Memory B cell (primary cell): ENCODE measurements at regions not wholly inside any gene's neighbourhood (a gene's known extent, or its start where the extent isn't known, plus 50 kb on each side); places are given as distances from the start of the nearest gene placed in this dataset.

Source experiments
- ATAC-seq: fragments of 150-1000 bp; cut with Tn5 transposase; 2 replicates; pipeline ENCODE4 v1.10.0; 2021; ENCODE audit warnings: low read depth, mild to moderate bottlenecking, moderate library complexity
- DNase-seq, 2 donors: peaks; one replicate each; pipeline ENCODE4 v3.0.0; 2022; ENCODE audit warnings: low spot score in 2 of 2
- H3K27ac Mint-ChIP-seq: one replicate; pipeline ENCODE4 v1.8.0; 2022; ENCODE audit warnings: mild to moderate bottlenecking, moderate library complexity, mixed read lengths
- H3K27me3 Mint-ChIP-seq: one replicate; pipeline ENCODE4 v1.8.0; 2022; ENCODE audit warnings: mixed read lengths
- H3K36me3 Mint-ChIP-seq: one replicate; pipeline ENCODE4 v1.8.0; 2022; ENCODE audit warnings: mild to moderate bottlenecking, mixed read lengths
- H3K4me1 Mint-ChIP-seq: one replicate; pipeline ENCODE4 v1.8.0; 2022; ENCODE audit warnings: mixed read lengths
- H3K4me3 Mint-ChIP-seq: one replicate; pipeline ENCODE4 v1.8.0; 2022; ENCODE audit warnings: mild to moderate bottlenecking, moderate library complexity, mixed read lengths
- H3K9me3 Mint-ChIP-seq: one replicate; pipeline ENCODE4 v1.8.0; 2022; ENCODE audit warnings: mixed read lengths

GRCh38 chr10:71075086-71075758 lies 137.1 kb upstream of the UNC5B start:
- no peaks in the 10 kb centered on the region for H3K36me3 Mint-ChIP-seq
- no peaks in the 10 kb centered on the region for H3K4me1 Mint-ChIP-seq
- no peak for DNase-seq
- ATAC-seq = no peak
- H3K27me3 Mint-ChIP-seq = peaks cover 15% of the 10 kb centered on the region
- no peak overlapping the region for H3K4me3 Mint-ChIP-seq
- no peaks in the 10 kb centered on the region for H3K9me3 Mint-ChIP-seq
- no peak overlapping the region for H3K27ac Mint-ChIP-seq

GRCh38 chr10:71075759-71076472 lies 136.5 kb upstream of the UNC5B start:
- H3K27me3 Mint-ChIP-seq = peaks cover 15% of the 10 kb centered on the region
- H3K4me1 Mint-ChIP-seq = no peaks in the 10 kb centered on the region
- H3K27ac Mint-ChIP-seq = no peak overlapping the region
- ATAC-seq (no peak), DNase-seq (no peak)
- H3K9me3 Mint-ChIP-seq = no peaks in the 10 kb centered on the region
- H3K4me3 Mint-ChIP-seq = no peak overlapping the region
- H3K36me3 Mint-ChIP-seq = no peaks in the 10 kb centered on the region

GRCh38 chr10:71076473-71077142 lies 135.8 kb upstream of the UNC5B start:
- Mint-ChIP-seq H3K9me3 (no peaks in the 10 kb centered on the region), H3K36me3 (no peaks in the 10 kb centered on the region), H3K27ac (no peak overlapping the region), H3K4me3 (no peak overlapping the region), H3K4me1 (no peaks in the 10 kb centered on the region), H3K27me3 (peaks cover 12% of the 10 kb centered on the region)
- DNase-seq (no peak), ATAC-seq (no peak)

GRCh38 chr10:71077143-71077581 lies 135.2 kb upstream of the UNC5B start:
- Mint-ChIP-seq H3K4me1 (no peaks in the 10 kb centered on the region), H3K9me3 (no peaks in the 10 kb centered on the region), H3K36me3 (no peaks in the 10 kb centered on the region), H3K27me3 (peaks cover 6% of the 10 kb centered on the region), H3K4me3 (no peak overlapping the region), H3K27ac (no peak overlapping the region)
- ATAC-seq (no peak), DNase-seq (no peak)

GRCh38 chr10:71077796-71078453 lies 134.4 kb upstream of the UNC5B start:
- no peak overlapping the region for H3K4me3 Mint-ChIP-seq
- no peaks in the 10 kb centered on the region for H3K4me1 Mint-ChIP-seq
- ATAC-seq = no peak
- H3K27ac Mint-ChIP-seq = no peak overlapping the region
- H3K27me3 Mint-ChIP-seq = peaks cover 4% of the 10 kb centered on the region
- H3K9me3 Mint-ChIP-seq = no peaks in the 10 kb centered on the region
- H3K36me3 Mint-ChIP-seq = no peaks in the 10 kb centered on the region
- DNase-seq = no peak

GRCh38 chr10:71078454-71079145 lies 133.8 kb upstream of the UNC5B start:
- Mint-ChIP-seq H3K36me3 (no peaks in the 10 kb centered on the region), H3K9me3 (no peaks in the 10 kb centered on the region), H3K4me3 (no peak overlapping the region), H3K27me3 (peaks cover 4% of the 10 kb centered on the region), H3K27ac (no peak overlapping the region), H3K4me1 (no peaks in the 10 kb centered on the region)
- DNase-seq (no peak), ATAC-seq (no peak)

GRCh38 chr10:71079761-71080380 lies 132.5 kb upstream of the UNC5B start:
- H3K4me3 Mint-ChIP-seq = no peak overlapping the region
- peaks cover 4% of the 10 kb centered on the region for H3K27me3 Mint-ChIP-seq
- no peaks in the 10 kb centered on the region for H3K9me3 Mint-ChIP-seq
- ATAC-seq (no peak), DNase-seq (no peak)
- H3K4me1 Mint-ChIP-seq = no peaks in the 10 kb centered on the region
- H3K36me3 Mint-ChIP-seq = no peaks in the 10 kb centered on the region
- H3K27ac Mint-ChIP-seq = no peak overlapping the region

GRCh38 chr10:71080381-71081228 lies 131.8 kb upstream of the UNC5B start:
- Mint-ChIP-seq H3K9me3 (no peaks in the 10 kb centered on the region), H3K27me3 (peaks cover 7% of the 10 kb centered on the region)
- DNase-seq = no peak

GRCh38 chr10:71081229-71081560 lies 131.2 kb upstream of the UNC5B start:
- DNase-seq (no peak), ATAC-seq (no peak)
- H3K4me3 Mint-ChIP-seq = no peak overlapping the region

More at GRCh38 chr10:71080381-71081228, 131.8 kb upstream of the UNC5B start:
- no peak overlapping the region for H3K27ac Mint-ChIP-seq
- ATAC-seq = no peak
- no peak overlapping the region for H3K4me3 Mint-ChIP-seq
- H3K36me3 Mint-ChIP-seq = no peaks in the 10 kb centered on the region
- no peaks in the 10 kb centered on the region for H3K4me1 Mint-ChIP-seq

GRCh38 chr10:71081912-71082311 lies 130.5 kb upstream of the UNC5B start:
- Mint-ChIP-seq H3K4me1 (no peaks in the 10 kb centered on the region), H3K27ac (no peak overlapping the region), H3K27me3 (peaks cover 7% of the 10 kb centered on the region), H3K36me3 (no peaks in the 10 kb centered on the region), H3K9me3 (no peaks in the 10 kb centered on the region), H3K4me3 (no peak overlapping the region)
- no peak for DNase-seq
- no peak for ATAC-seq

More at GRCh38 chr10:71081229-71081560, 131.2 kb upstream of the UNC5B start:
- no peak overlapping the region for H3K27ac Mint-ChIP-seq
- H3K4me1 Mint-ChIP-seq = no peaks in the 10 kb centered on the region
- peaks cover 7% of the 10 kb centered on the region for H3K27me3 Mint-ChIP-seq
- H3K36me3 Mint-ChIP-seq = no peaks in the 10 kb centered on the region
- H3K9me3 Mint-ChIP-seq = no peaks in the 10 kb centered on the region

- peaks cover 7% of the 10 kb centered on the region for H3K27me3 Mint-ChIP-seq
- no peak for ATAC-seq
Observed at GRCh38 chr10:71082960-71083715, 129.2 kb upstream of the UNC5B start.

GRCh38 chr10:71083716-71083975 lies 128.7 kb upstream of the UNC5B start:
- Mint-ChIP-seq H3K27ac (no peak overlapping the region), H3K27me3 (peaks cover 6% of the 10 kb centered on the region), H3K9me3 (no peaks in the 10 kb centered on the region), H3K36me3 (no peaks in the 10 kb centered on the region), H3K4me1 (no peaks in the 10 kb centered on the region), H3K4me3 (no peak overlapping the region)
- ATAC-seq (no peak), DNase-seq (no peak)

More at GRCh38 chr10:71082960-71083715, 129.2 kb upstream of the UNC5B start:
- no peak for DNase-seq
- Mint-ChIP-seq H3K4me1 (no peaks in the 10 kb centered on the region), H3K4me3 (no peak overlapping the region), H3K36me3 (no peaks in the 10 kb centered on the region), H3K27ac (no peak overlapping the region), H3K9me3 (no peaks in the 10 kb centered on the region)
